GM10266 (cell line): ENCODE measurements at regions not wholly inside any gene's neighbourhood (a gene's known extent, or its start where the extent isn't known, plus 50 kb on each side); places are given as distances from the start of the nearest gene placed in this dataset.

ENCODE experiments used
- DNase-seq: peaks from one replicate; pipeline ENCODE4 v3.0.0; 2012; ENCODE audit errors: extremely low spot score
- TF ChIP-seq, protein P1 (sequence below): IDR thresholded peaks from 2 replicates; pipeline ENCODE4 v1.5.1; 2012; ENCODE audit warnings: mild to moderate bottlenecking, low read depth; ENCODE audit not compliant: control insufficient read depth, insufficient read depth; ENCODE audit errors: missing control alignments

DNA sequence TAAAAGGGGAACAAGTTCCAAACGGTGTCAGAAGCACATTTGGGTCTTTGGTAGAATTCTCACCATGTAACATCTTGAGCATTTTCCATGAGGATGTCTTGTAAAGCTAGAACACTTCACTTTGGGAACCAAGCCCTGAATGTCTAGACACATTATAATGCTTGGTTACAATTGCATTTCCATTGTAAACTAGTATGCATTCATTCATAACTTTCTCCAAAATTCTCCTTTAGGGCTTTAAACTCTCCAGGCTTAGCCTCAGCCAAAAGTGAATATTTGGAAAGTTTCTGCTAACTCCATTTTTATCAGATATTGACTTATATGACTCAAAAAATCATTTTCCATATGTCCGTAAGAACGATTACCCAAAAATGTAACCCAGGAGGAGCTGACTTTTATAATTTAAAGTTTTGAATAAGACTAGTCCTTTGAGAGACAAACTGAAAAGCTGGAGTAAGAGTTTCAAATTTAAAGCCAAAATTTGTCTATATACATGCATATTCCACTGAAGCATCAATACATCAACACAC, 1170.4 kb downstream of the EFNB2 start:
- no peak for DNase-seq
- TF ChIP-seq, protein P1, sequence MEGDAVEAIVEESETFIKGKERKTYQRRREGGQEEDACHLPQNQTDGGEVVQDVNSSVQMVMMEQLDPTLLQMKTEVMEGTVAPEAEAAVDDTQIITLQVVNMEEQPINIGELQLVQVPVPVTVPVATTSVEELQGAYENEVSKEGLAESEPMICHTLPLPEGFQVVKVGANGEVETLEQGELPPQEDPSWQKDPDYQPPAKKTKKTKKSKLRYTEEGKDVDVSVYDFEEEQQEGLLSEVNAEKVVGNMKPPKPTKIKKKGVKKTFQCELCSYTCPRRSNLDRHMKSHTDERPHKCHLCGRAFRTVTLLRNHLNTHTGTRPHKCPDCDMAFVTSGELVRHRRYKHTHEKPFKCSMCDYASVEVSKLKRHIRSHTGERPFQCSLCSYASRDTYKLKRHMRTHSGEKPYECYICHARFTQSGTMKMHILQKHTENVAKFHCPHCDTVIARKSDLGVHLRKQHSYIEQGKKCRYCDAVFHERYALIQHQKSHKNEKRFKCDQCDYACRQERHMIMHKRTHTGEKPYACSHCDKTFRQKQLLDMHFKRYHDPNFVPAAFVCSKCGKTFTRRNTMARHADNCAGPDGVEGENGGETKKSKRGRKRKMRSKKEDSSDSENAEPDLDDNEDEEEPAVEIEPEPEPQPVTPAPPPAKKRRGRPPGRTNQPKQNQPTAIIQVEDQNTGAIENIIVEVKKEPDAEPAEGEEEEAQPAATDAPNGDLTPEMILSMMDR, result no peak

DNA sequence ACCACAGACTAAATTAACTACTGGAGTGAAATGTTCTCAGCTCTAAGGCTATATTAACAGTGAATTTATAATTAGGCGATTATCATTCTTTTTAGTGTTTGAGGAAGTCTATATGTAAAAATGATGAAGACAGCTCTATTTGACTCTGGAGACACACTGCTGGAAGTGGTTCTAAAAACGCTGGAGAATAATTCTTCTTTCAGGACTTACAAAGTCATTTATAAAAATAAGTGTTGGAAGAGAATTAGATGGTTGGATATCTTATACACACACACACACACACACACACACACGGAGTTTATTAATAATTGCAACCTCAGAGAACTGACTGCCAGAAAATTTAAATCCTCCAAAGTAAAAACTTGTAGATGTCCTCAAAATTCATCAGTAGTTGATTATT, 1171.3 kb downstream of the EFNB2 start:
- no peak for DNase-seq
- TF ChIP-seq, protein P1, result no peak

GRCh38 chr13:105363261-105364190, 1171.9 kb downstream of the EFNB2 start:
- no peak for DNase-seq
- TF ChIP-seq, protein P1, result no peak

DNA sequence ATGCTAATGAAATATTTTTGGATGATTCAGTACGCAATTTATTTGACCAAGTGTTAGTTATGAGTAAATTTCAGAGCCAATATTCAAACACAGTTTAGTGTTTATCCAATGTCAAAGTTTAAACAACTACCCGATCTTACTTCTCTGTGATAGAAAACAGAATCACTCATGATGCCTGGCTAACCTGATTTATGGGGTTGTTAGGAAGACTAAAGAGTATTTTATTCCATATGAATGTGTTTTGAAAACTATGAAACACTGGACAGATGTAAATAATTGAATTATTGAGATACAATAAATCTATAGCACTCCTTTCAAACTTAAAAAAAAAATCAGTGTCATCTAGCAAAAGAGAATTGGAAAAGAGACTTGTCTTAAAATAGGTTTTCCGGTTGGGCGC, 1181.8 kb downstream of the EFNB2 start:
- no peak for DNase-seq
- TF ChIP-seq, protein P1, result no peak

DNA sequence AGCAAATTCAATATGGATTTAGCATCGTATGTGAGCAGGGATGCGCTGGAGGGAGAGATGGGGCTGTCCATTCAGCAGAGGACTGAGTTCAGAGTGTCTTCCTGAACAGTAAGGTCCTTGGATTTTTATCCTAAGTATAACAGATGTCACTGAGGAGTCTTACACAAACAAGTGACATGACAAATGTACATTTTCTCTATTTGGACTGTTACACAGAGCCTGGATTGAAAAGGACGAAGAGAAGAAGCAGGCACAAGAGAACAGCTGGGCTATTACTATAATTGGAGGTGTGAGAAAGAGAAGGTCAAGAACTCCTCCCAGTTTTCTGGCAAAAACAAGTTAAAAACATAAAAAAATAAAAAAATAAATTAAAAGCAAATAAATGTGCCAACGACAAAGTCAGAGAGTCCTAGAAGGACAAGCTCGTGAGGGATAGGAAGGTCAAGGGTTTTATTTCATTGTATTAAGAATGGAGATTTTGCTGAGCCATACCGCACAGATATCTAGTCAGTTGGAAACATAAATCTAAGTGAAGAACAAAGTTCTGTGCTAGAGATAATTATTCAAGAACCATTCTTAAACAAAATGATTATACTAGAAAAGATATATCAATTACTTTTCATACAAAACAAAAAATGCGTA, 1186.3 kb downstream of the EFNB2 start:
- DNase-seq, result no peak
- TF ChIP-seq, protein P1, result no peak

GRCh38 chr13:105346141-105346775, 1189.2 kb downstream of the EFNB2 start:
- TF ChIP-seq, protein P1, result no peak
- no peak for DNase-seq
